GM20000 (cell line): ENCODE measurements at regions not wholly inside any gene's neighbourhood (a gene's known extent, or its start where the extent isn't known, plus 50 kb on each side); places are given as distances from the start of the nearest gene placed in this dataset.
"Not testable (repeated sequence)": the region's sequence is repeated elsewhere in the genome, so short reads cannot be mapped to it uniquely, and the experiment has no call there.

Experiments used
- DNase-seq: peaks from one replicate; pipeline ENCODE4 v3.0.0; 2012; ENCODE audit warnings: low spot score
- CTCF ChIP-seq: IDR thresholded peaks from 2 replicates; pipeline ENCODE4 v1.5.1; 2012; ENCODE audit warnings: mild to moderate bottlenecking, control low read depth; ENCODE audit errors: extremely low read depth, missing control alignments

- no peak for TF ChIP-seq CTCF
These were observed 369.1 kb downstream of the TAF11L14 start for GRCh38 chr5:18003312-18003711.

GRCh38 chr5:18003784-18004183 is 369.5 kb downstream of the TAF11L14 start:
- no peak for TF ChIP-seq CTCF
- no peak for DNase-seq

More at GRCh38 chr5:18003312-18003711, 369.1 kb downstream of the TAF11L14 start:
- DNase-seq: no peak

- DNase-seq: not testable (repeated sequence)
These were observed 372.0 kb downstream of the TAF11L14 start for GRCh38 chr5:18006235-18006634.

GRCh38 chr5:18008940-18009339 is 374.7 kb downstream of the TAF11L14 start:
- no peak for DNase-seq
- no peak for TF ChIP-seq CTCF

- no peak for TF ChIP-seq CTCF
- no peak for DNase-seq
These were observed 375.8 kb downstream of the TAF11L14 start for GRCh38 chr5:18010053-18010452.

- no peak for TF ChIP-seq CTCF
- DNase-seq: no peak
These were observed 384.2 kb downstream of the TAF11L14 start for GRCh38 chr5:18018472-18018871.

GRCh38 chr5:18023275-18023674 is 389.0 kb downstream of the TAF11L14 start:
- DNase-seq: no peak
- TF ChIP-seq CTCF: no peak

GRCh38 chr5:18023986-18024385 is 389.7 kb downstream of the TAF11L14 start:
- DNase-seq: no peak
- TF ChIP-seq CTCF: no peak
